MM.1S (cell line): ENCODE measurements at regions not wholly inside any gene's neighbourhood (a gene's known extent, or its start where the extent isn't known, plus 50 kb on each side); places are given as distances from the start of the nearest gene placed in this dataset.
A peak's percentile ranks its signal among the peaks of the same experiment; 100 is the strongest.

Experiments
- DNase-seq: peaks from one replicate; pipeline ENCODE4 v3.0.0-alpha.2; 2015
- H2AFZ ChIP-seq: fragments of 300-600 bp; sonication (generic); 2 replicates; pipeline ENCODE4 v1.6.0; 2016; ENCODE audit warnings: antibody characterized with exemption, low read length
- H3F3A ChIP-seq: fragments of 300-600 bp; sonication (generic); 2 replicates; pipeline ENCODE4 v1.6.1; 2016; ENCODE audit warnings: mild to moderate bottlenecking, antibody characterized with exemption, low read length, moderate library complexity, mixed read lengths; ENCODE audit not compliant: insufficient read depth
- H3K27ac ChIP-seq: fragments of 300-600 bp; sonication (generic); 2 replicates; pipeline ENCODE4 v1.5.1; 2016; ENCODE audit warnings: mild to moderate bottlenecking, low read length
- H3K27me3 ChIP-seq: fragments of 300-600 bp; sonication (generic); replicated peaks from 2 replicates; pipeline ENCODE4 v1.6.0; 2016; ENCODE audit warnings: low read length; ENCODE audit not compliant: insufficient read depth
- H3K36me3 ChIP-seq: fragments of 300-600 bp; sonication (generic); replicated peaks from 2 replicates; pipeline ENCODE4 v1.6.1; 2016; ENCODE audit warnings: mild to moderate bottlenecking, low read length, mixed read lengths; ENCODE audit not compliant: insufficient read depth
- H3K4me1 ChIP-seq: fragments of 300-600 bp; sonication (generic); 2 replicates; pipeline ENCODE4 v1.6.1; 2016; ENCODE audit warnings: low read length, mixed read lengths
- H3K4me2 ChIP-seq: fragments of 300-600 bp; sonication (generic); 2 replicates; pipeline ENCODE4 v1.6.0; 2016; ENCODE audit warnings: low read depth, low read length
- H3K4me3 ChIP-seq: fragments of 300-600 bp; sonication (generic); 2 replicates; pipeline ENCODE4 v1.5.1; 2016; ENCODE audit warnings: low read length, mixed read lengths
- H3K79me2 ChIP-seq: fragments of 300-600 bp; sonication (generic); 2 replicates; pipeline ENCODE4 v1.6.1; 2016; ENCODE audit warnings: mixed run types, low read length, mixed read lengths
- H3K9ac ChIP-seq: fragments of 300-600 bp; sonication (generic); 2 replicates; pipeline ENCODE4 v1.6.1; 2016; ENCODE audit warnings: low read length, mixed read lengths
- H3K9me2 ChIP-seq: fragments of 300-600 bp; sonication (generic); replicated peaks from 2 replicates; pipeline ENCODE4 v1.6.1; 2016; ENCODE audit warnings: mild to moderate bottlenecking, low read length, mixed read lengths; ENCODE audit not compliant: insufficient read depth
- H3K9me3 ChIP-seq: fragments of 300-600 bp; sonication (generic); replicated peaks from 2 replicates; pipeline ENCODE4 v1.6.1; 2016; ENCODE audit warnings: mild to moderate bottlenecking, low read length, mixed read lengths; ENCODE audit not compliant: insufficient read depth
- H4K20me1 ChIP-seq: fragments of 300-600 bp; sonication (generic); 2 replicates; pipeline ENCODE4 v1.6.1; 2016; ENCODE audit warnings: mild to moderate bottlenecking, low read length, moderate library complexity, mixed read lengths; ENCODE audit not compliant: insufficient read depth
- EZH2 ChIP-seq: fragments of 300-600 bp; sonication (generic); optimal IDR thresholded peaks from 2 replicates; pipeline ENCODE3; 2017; ENCODE audit warnings: low read depth, mild to moderate bottlenecking, antibody characterized with exemption, low read length, mixed read lengths
- EZH2phosphoT487 ChIP-seq: fragments of 300-600 bp; sonication (generic); IDR thresholded peaks from 2 replicates; pipeline ENCODE4 v1.6.1; 2018; ENCODE audit warnings: antibody characterized with exemption, low read length
- TF ChIP-seq, protein P1 (sequence below): fragments of 300-600 bp; sonication (generic); IDR thresholded peaks from 2 replicates; pipeline ENCODE4 v1.5.1; 2016; ENCODE audit warnings: antibody characterized with exemption, low read length, mixed read lengths

DNA sequence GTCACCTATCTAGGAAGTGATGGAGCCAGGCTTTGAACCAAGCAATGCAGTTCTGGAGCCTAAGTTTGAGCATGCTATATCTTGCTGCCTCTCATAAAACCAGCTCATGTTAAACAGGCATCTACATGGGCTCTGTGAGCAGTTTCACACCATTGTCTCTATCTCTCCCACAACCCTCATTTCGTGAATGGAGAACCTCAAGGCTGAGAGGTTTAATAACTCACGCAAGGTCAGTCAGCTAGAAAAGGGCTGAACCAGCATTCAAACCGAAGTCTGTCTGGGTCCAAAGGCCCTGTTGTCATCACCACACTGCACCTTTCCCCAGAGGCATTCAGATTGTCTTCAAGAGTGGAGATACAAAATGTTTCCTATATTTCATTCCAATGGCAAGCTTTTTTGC is 369.2 kb downstream of the MID1IP1 start:
- Histone ChIP-seq H3K9me2 (no peaks in the 10 kb centered on the region), H3K36me3 (no peaks in the 10 kb centered on the region), H3K27me3 (no peaks in the 10 kb centered on the region), H3F3A (peaks cover 22% of the 10 kb centered on the region), H3K27ac (no peak overlapping the region), H3K4me3 (no peak overlapping the region), H3K9me3 (no peaks in the 10 kb centered on the region), H3K79me2 (no peaks in the 10 kb centered on the region), H3K4me2 (no peak overlapping the region), H3K4me1 (peaks cover 30% of the 10 kb centered on the region), H2AFZ (no peak overlapping the region), H4K20me1 (no peaks in the 10 kb centered on the region), H3K9ac (no peak overlapping the region)
- no peak for DNase-seq
- TF ChIP-seq EZH2phosphoT487: no peak
- TF ChIP-seq, protein P1, sequence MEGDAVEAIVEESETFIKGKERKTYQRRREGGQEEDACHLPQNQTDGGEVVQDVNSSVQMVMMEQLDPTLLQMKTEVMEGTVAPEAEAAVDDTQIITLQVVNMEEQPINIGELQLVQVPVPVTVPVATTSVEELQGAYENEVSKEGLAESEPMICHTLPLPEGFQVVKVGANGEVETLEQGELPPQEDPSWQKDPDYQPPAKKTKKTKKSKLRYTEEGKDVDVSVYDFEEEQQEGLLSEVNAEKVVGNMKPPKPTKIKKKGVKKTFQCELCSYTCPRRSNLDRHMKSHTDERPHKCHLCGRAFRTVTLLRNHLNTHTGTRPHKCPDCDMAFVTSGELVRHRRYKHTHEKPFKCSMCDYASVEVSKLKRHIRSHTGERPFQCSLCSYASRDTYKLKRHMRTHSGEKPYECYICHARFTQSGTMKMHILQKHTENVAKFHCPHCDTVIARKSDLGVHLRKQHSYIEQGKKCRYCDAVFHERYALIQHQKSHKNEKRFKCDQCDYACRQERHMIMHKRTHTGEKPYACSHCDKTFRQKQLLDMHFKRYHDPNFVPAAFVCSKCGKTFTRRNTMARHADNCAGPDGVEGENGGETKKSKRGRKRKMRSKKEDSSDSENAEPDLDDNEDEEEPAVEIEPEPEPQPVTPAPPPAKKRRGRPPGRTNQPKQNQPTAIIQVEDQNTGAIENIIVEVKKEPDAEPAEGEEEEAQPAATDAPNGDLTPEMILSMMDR: no peak

DNA sequence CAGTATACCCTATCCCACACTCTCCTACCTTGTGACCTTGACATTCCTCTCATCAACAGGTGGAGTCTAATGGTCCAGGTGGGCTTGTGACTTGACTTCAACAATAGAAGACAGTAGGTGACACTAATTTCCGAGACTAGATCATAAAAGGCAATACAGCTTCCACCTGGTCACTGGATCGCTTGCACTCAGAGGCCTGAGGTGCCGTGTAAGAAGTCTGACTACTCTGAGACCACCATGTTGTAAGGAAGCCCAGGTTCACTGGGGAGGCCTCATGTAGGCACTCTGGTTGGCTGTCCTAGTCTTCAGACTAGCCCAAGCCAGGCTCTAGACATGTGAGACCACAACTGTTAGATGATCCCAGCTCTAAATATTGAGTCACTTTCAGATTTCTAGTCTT is 370.4 kb downstream of the MID1IP1 start:
- H3K36me3 ChIP-seq: no peaks in the 10 kb centered on the region
- TF ChIP-seq, protein P1: no peak
- TF ChIP-seq EZH2 (no peak), EZH2phosphoT487 (no peak)

DNA sequence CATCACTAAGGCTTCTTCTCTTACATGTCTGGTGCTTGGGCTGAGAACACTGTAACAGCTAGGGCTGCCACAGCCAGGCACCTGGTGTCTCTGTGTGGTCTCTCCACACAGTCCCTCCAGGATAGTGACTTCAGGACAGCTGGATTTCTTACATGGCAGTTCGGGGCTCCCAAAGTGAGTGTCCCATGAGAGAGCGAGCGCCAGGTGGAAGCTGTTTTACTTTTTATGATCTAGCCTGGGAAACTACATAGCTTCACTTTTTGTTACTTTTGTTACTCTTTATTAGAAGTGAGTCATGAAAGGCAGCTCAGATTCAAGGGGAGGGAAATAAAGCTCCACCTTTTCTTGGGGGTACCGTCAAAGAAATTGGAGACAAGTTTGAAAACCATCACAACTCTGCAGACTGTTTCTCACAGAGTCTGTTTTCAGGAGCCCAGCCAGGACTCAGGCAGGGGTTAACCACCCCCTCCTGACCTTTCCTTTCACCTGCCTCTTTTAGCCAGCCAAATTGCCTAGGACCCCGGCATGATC is 373.0 kb downstream of the MID1IP1 start:
- peak overlapping the region; percentile 79 for H3K27ac ChIP-seq
- H3K27me3 ChIP-seq: no peaks in the 10 kb centered on the region
- TF ChIP-seq EZH2 (no peak), EZH2phosphoT487 (no peak)
- TF ChIP-seq, protein P1: no peak
- H4K20me1 ChIP-seq: no peaks in the 10 kb centered on the region
- H3K9me2 ChIP-seq: no peaks in the 10 kb centered on the region
- peak overlapping the region; percentile 52 for H3K4me2 ChIP-seq
- H3K9ac ChIP-seq: peak overlapping the region; percentile 56
- H2AFZ ChIP-seq: peak overlapping the region; percentile 67
- peaks cover 17% of the 10 kb centered on the region for H3K4me1 ChIP-seq
- peak overlapping the region; percentile 17 for H3K4me3 ChIP-seq
- no peak for DNase-seq
- no peaks in the 10 kb centered on the region for H3K36me3 ChIP-seq
- no peaks in the 10 kb centered on the region for H3K9me3 ChIP-seq
- H3F3A ChIP-seq: peaks cover 9% of the 10 kb centered on the region; the same call in 1 of the 2 replicates
- H3K79me2 ChIP-seq: no peaks in the 10 kb centered on the region

More for the DNA sequence above, 370.4 kb downstream of the MID1IP1 start:
- no peaks in the 10 kb centered on the region for H3K9me2 ChIP-seq
- H3K9me3 ChIP-seq: no peaks in the 10 kb centered on the region
- no peak overlapping the region for H3K4me2 ChIP-seq
- no peaks in the 10 kb centered on the region for H3K27me3 ChIP-seq
- H2AFZ ChIP-seq: no peak overlapping the region
- H3K27ac ChIP-seq: no peak overlapping the region
- H3K4me1 ChIP-seq: peaks cover 35% of the 10 kb centered on the region
- H4K20me1 ChIP-seq: no peaks in the 10 kb centered on the region
- H3K79me2 ChIP-seq: no peaks in the 10 kb centered on the region
- DNase-seq: no peak
- H3K9ac ChIP-seq: no peak overlapping the region
- no peak overlapping the region for H3K4me3 ChIP-seq
- peaks cover 22% of the 10 kb centered on the region for H3F3A ChIP-seq
